ENCODE measurements at regions not wholly inside any gene's neighbourhood (a gene's known extent, or its start where the extent isn't known, plus 50 kb on each side); places are given as distances from the start of the nearest gene placed in this dataset.

- Histone ChIP-seq H3K9me3 (ENCODE audit: control insufficient read depth in 4 of 4, insufficient read depth in 3 of 4, low read length in 3 of 4) (no peaks in the 10 kb centered on the region), H3K4me3 (no peak overlapping the region), H3K27ac (ENCODE audit: low read depth in 1 of 2, low read length in 1 of 2) (no peak overlapping the region), H3K36me3 (ENCODE audit: control insufficient read depth in 4 of 4, insufficient read depth in 4 of 4, low read length in 4 of 4) (no peaks in the 10 kb centered on the region), H3K9ac (ENCODE audit: insufficient read depth in 1 of 2, low read length in 2 of 2) (no peak overlapping the region), H3K4me1 (ENCODE audit: control insufficient read depth in 5 of 5, insufficient read depth in 5 of 5, low read length in 5 of 5) (peaks cover 0 to 18% (median 7%) of the 10 kb centered on the region in 5 donors), H3K27me3 (ENCODE audit: control insufficient read depth in 3 of 3, insufficient read depth in 3 of 3, low read length in 2 of 3) (no peaks in the 10 kb centered on the region)
- WGBS, 2 donors: 93 to 95% methylated on average over 4 of the region's 4 CpGs
- DNase-seq: peak in 1 of 3 donors; percentile 8
- no peak for ATAC-seq (ENCODE audit: insufficient read depth, low FRiP score)
- TF ChIP-seq, protein P1, sequence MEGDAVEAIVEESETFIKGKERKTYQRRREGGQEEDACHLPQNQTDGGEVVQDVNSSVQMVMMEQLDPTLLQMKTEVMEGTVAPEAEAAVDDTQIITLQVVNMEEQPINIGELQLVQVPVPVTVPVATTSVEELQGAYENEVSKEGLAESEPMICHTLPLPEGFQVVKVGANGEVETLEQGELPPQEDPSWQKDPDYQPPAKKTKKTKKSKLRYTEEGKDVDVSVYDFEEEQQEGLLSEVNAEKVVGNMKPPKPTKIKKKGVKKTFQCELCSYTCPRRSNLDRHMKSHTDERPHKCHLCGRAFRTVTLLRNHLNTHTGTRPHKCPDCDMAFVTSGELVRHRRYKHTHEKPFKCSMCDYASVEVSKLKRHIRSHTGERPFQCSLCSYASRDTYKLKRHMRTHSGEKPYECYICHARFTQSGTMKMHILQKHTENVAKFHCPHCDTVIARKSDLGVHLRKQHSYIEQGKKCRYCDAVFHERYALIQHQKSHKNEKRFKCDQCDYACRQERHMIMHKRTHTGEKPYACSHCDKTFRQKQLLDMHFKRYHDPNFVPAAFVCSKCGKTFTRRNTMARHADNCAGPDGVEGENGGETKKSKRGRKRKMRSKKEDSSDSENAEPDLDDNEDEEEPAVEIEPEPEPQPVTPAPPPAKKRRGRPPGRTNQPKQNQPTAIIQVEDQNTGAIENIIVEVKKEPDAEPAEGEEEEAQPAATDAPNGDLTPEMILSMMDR (IDR thresholded peaks at IDR 0.05; ENCODE audit: control extremely low read depth, extremely low read depth): no peak
These were observed 170.2 kb upstream of the SMAD3 start for GRCh38 chr15:66894986-66895780.

GRCh38 chr15:66895794-66896453, 169.5 kb upstream of the SMAD3 start:
- TF ChIP-seq, protein P1 (IDR thresholded peaks at IDR 0.05; ENCODE audit: control extremely low read depth, extremely low read depth): no peak
- Histone ChIP-seq H3K9me3 (ENCODE audit: control insufficient read depth in 4 of 4, insufficient read depth in 3 of 4, low read length in 3 of 4) (no peaks in the 10 kb centered on the region), H3K4me1 (ENCODE audit: control insufficient read depth in 5 of 5, insufficient read depth in 5 of 5, low read length in 5 of 5) (peaks cover 0 to 18% (median 7%) of the 10 kb centered on the region in 5 donors), H3K36me3 (ENCODE audit: control insufficient read depth in 4 of 4, insufficient read depth in 4 of 4, low read length in 4 of 4) (no peaks in the 10 kb centered on the region), H3K9ac (ENCODE audit: insufficient read depth in 1 of 2, low read length in 2 of 2) (no peak overlapping the region), H3K27ac (ENCODE audit: low read depth in 1 of 2, low read length in 1 of 2) (no peak overlapping the region), H3K27me3 (ENCODE audit: control insufficient read depth in 3 of 3, insufficient read depth in 3 of 3, low read length in 2 of 3) (no peaks in the 10 kb centered on the region), H3K4me3 (no peak overlapping the region)
- 95 to 98% methylated on average over 9 of the region's 9 CpGs for WGBS, 2 donors
- ATAC-seq (ENCODE audit: insufficient read depth, low FRiP score) (no peak), DNase-seq (peak in 1 of 3 donors; percentile 3)

- no peak overlapping the region for H3K4me3 ChIP-seq
- TF ChIP-seq, protein P1 (IDR thresholded peaks at IDR 0.05; ENCODE audit: control extremely low read depth, extremely low read depth): no peak
- no peaks in the 10 kb centered on the region for H3K27me3 ChIP-seq (ENCODE audit: control insufficient read depth in 3 of 3, insufficient read depth in 3 of 3, low read length in 2 of 3)
- peaks cover 0 to 17% (median 7%) of the 10 kb centered on the region in 5 donors for H3K4me1 ChIP-seq (ENCODE audit: control insufficient read depth in 5 of 5, insufficient read depth in 5 of 5, low read length in 5 of 5)
- DNase-seq: no peak
- no peaks in the 10 kb centered on the region for H3K9me3 ChIP-seq (ENCODE audit: control insufficient read depth in 4 of 4, insufficient read depth in 3 of 4, low read length in 3 of 4)
- no peak overlapping the region for H3K27ac ChIP-seq (ENCODE audit: low read depth in 1 of 2, low read length in 1 of 2)
- ATAC-seq (ENCODE audit: insufficient read depth, low FRiP score): no peak
- H3K9ac ChIP-seq (ENCODE audit: insufficient read depth in 1 of 2, low read length in 2 of 2): no peak overlapping the region
- 92% methylated on average over 5 of the region's 5 CpGs for WGBS, 2 donors
- no peaks in the 10 kb centered on the region for H3K36me3 ChIP-seq (ENCODE audit: control insufficient read depth in 4 of 4, insufficient read depth in 4 of 4, low read length in 4 of 4)
These were observed 168.8 kb upstream of the SMAD3 start for GRCh38 chr15:66896611-66897010.
